BJ (cell line): ENCODE measurements at regions not wholly inside any gene's neighbourhood (a gene's known extent, or its start where the extent isn't known, plus 50 kb on each side); places are given as distances from the start of the nearest gene placed in this dataset. TPM values are rescaled to one million over a fixed set of nuclear protein-coding genes. Genes with fewer than 3 reads are reported as not detected.
"Not testable (repeated sequence)": the region's sequence is repeated elsewhere in the genome, so short reads cannot be mapped to it uniquely, and the experiment has no call there.

ENCODE experiments used
- CTCF ChIA-PET: fragments of 350-600 bp; formaldehyde crosslinking; extraction: SDS; loops from one replicate; lab custom pipeline; 2021; ENCODE audit warnings: antibody characterized with exemption, inconsistent platforms; lab: Yijun Ruan, JAX
- POLR2A ChIA-PET: fragments of 300-600 bp; sonication (Branson Sonifier 250); formaldehyde crosslinking; extraction: SDS; loops from one replicate; lab custom pipeline; 2021; ENCODE audit warnings: antibody characterized with exemption; lab: Charles Lee
- DNase-seq: peaks from one replicate; pipeline ENCODE4 v3.0.0-alpha.2; 2011; ENCODE audit warnings: low read depth
- H3K27me3 ChIP-seq: 2 replicates; pipeline ENCODE4 v1.6.0; 2011; ENCODE audit warnings: low read length; ENCODE audit not compliant: control insufficient read depth, insufficient read depth
- H3K36me3 ChIP-seq: 2 replicates; pipeline ENCODE4 v1.5.1; 2011; ENCODE audit warnings: low read length; ENCODE audit not compliant: control insufficient read depth, insufficient read depth
- H3K4me3 ChIP-seq: 2 replicates; pipeline ENCODE4 v1.5.1; 2011; ENCODE audit warnings: low read depth, mild to moderate bottlenecking, control low read depth, low read length
- CTCF ChIP-seq: IDR thresholded peaks from 2 replicates; pipeline ENCODE4 v1.5.1; 2011; ENCODE audit warnings: low read depth, mild to moderate bottlenecking, control low read depth, inconsistent platforms, low read length, moderate library complexity; ENCODE audit not compliant: insufficient read depth
- small RNA-seq: library from RNA; depleted of rRNA; stranded (forward); fragments of <200 nt; gene quantifications from one replicate; pipeline ENCODE3, GENCODE V24; 2012; ENCODE audit warnings: low replicate concordance, low read depth; ENCODE audit not compliant: insufficient read length

- no peak for DNase-seq
- CTCF ChIA-PET: no interaction called here
Observed at GRCh38 chr4:189874591-189874990, 66.1 kb upstream of the FRG1 start.

GRCh38 chr4:189881190-189881589 is 59.5 kb upstream of the FRG1 start:
- H3K4me3 ChIP-seq, H3K36me3 ChIP-seq, DNase-seq, POLR2A ChIA-PET, CTCF ChIA-PET, H3K27me3 ChIP-seq: not testable (repeated sequence)

More at GRCh38 chr4:189874591-189874990, 66.1 kb upstream of the FRG1 start:
- Histone ChIP-seq H3K36me3 (no peaks in the 10 kb centered on the region), H3K4me3 (no peak overlapping the region), H3K27me3 (no peaks in the 10 kb centered on the region)
- POLR2A ChIA-PET: no interaction called here
- no peak for TF ChIP-seq CTCF

GRCh38 chr4:189888407-189888806 is 52.3 kb upstream of the FRG1 start:
- H3K4me3 ChIP-seq, DNase-seq, H3K36me3 ChIP-seq, H3K27me3 ChIP-seq, POLR2A ChIA-PET, CTCF ChIA-PET: not testable (repeated sequence)

Small RNA genes lying in the stretch of these regions (small RNA-seq; reads per million reads assigned to genes)
- gene RNU1-51P: not detected
- gene RNU7-192P: not detected
